Right hindlimb (tissue), 1 donor: ENCODE measurements at regions not wholly inside any gene's neighbourhood (a gene's known extent, or its start where the extent isn't known, plus 50 kb on each side); places are given as distances from the start of the nearest gene placed in this dataset.

Experiments used
- DNase-seq: peaks from one replicate; pipeline ENCODE4 v3.0.0-alpha.2; 2018

- no peak for DNase-seq
These were observed 94.3 kb downstream of the IRX2 start for GRCh38 chr5:2657151-2657550.

GRCh38 chr5:2656206-2656605 is 95.3 kb downstream of the IRX2 start:
- DNase-seq: peak; percentile 41

- DNase-seq: no peak
These were observed 97.5 kb downstream of the IRX2 start for GRCh38 chr5:2653991-2654390.

GRCh38 chr5:2651116-2651515 is 100.4 kb downstream of the IRX2 start:
- DNase-seq: no peak

GRCh38 chr5:2642684-2643345 is 108.7 kb downstream of the IRX2 start:
- no peak for DNase-seq

- DNase-seq: no peak
These were observed 110.8 kb downstream of the IRX2 start for GRCh38 chr5:2640717-2641116.

GRCh38 chr5:2639425-2639824 is 112.1 kb downstream of the IRX2 start:
- no peak for DNase-seq

GRCh38 chr5:2634399-2635176 is 116.9 kb downstream of the IRX2 start:
- DNase-seq: no peak

GRCh38 chr5:2633992-2634391 is 117.5 kb downstream of the IRX2 start:
- DNase-seq: no peak

- no peak for DNase-seq
These were observed 119.7 kb downstream of the IRX2 start for GRCh38 chr5:2631758-2632157.

GRCh38 chr5:2629045-2629444 is 122.4 kb downstream of the IRX2 start:
- no peak for DNase-seq

- no peak for DNase-seq
These were observed 123.6 kb downstream of the IRX2 start for GRCh38 chr5:2627867-2628266.

- DNase-seq: no peak
These were observed 124.9 kb downstream of the IRX2 start for GRCh38 chr5:2626572-2626971.

GRCh38 chr5:2622866-2623265 is 128.6 kb downstream of the IRX2 start:
- no peak for DNase-seq

GRCh38 chr5:2621631-2622030 is 129.8 kb downstream of the IRX2 start:
- no peak for DNase-seq

- no peak for DNase-seq
These were observed 132.3 kb downstream of the IRX2 start for GRCh38 chr5:2619216-2619615.

GRCh38 chr5:2617461-2617860 is 134.0 kb downstream of the IRX2 start:
- no peak for DNase-seq

- no peak for DNase-seq
These were observed 135.6 kb downstream of the IRX2 start for GRCh38 chr5:2615917-2616316.

GRCh38 chr5:2614571-2614970 is 136.9 kb downstream of the IRX2 start:
- DNase-seq: no peak

GRCh38 chr5:2611659-2612058 is 139.8 kb downstream of the IRX2 start:
- no peak for DNase-seq

GRCh38 chr5:2610986-2611385 is 140.5 kb downstream of the IRX2 start:
- no peak for DNase-seq

- no peak for DNase-seq
These were observed 143.1 kb downstream of the IRX2 start for GRCh38 chr5:2608391-2608790.

- no peak for DNase-seq
These were observed 143.9 kb downstream of the IRX2 start for GRCh38 chr5:2607598-2607997.

- DNase-seq: no peak
These were observed 148.3 kb downstream of the IRX2 start for GRCh38 chr5:2603272-2603575.
